Stimulated activated CD8-positive, alpha-beta memory T cell treated with anti-CD3 and anti-CD28 coated beads, Interleukin-15, amount 100 ng/mL, for 1 hour (primary cell): ENCODE measurements at regions not wholly inside any gene's neighbourhood (a gene's known extent, or its start where the extent isn't known, plus 50 kb on each side); places are given as distances from the start of the nearest gene placed in this dataset.

Experiments
- DNase-seq: peaks from one replicate; pipeline ENCODE4 v3.0.0-alpha.2; 2020; ENCODE audit warnings: low read depth

- DNase-seq = no peak
Measured at GRCh38 chr15:62745621-62746225, 296.8 kb upstream of the TPM1 start.

GRCh38 chr15:62748196-62748595 lies 294.4 kb upstream of the TPM1 start:
- DNase-seq = no peak

DNA sequence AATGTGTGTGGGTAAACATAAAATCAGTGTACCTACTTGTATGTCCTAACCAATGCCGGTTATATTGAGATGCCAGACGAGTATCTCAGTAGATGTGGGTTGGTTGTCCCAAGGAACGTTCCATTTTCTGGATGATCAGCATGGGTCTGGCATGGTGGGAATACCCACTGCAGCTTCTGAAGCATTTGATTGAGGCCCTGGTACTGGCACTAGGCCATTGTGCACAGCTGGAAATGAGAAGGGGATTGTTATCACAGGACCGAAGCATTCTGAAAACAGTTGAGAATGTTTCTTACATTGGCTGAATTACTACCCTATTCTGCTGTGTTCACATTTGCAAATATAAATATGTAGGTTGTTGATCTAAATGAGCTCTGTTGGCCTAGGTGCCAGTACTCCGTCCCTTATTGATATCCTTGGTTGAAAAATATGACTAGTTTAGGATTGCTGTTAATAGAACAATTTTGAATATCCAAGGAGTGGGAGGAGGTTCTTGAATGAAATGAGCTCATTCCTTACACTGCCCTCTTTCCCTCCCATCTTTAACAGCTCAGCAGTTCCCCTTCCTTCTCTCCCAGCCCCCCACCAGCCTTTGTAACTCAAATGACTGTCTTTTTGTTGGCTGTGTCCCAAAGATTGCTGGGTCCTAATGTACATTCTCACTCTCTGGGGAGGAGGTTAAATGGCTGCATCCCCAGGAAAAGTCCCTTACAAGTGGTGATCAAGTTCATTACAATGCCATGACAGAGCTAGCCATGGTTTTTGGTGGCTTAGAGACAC lies 293.3 kb upstream of the TPM1 start:
- no peak for DNase-seq

- DNase-seq = no peak
Measured at GRCh38 chr15:62750471-62750870, 292.1 kb upstream of the TPM1 start.

DNA sequence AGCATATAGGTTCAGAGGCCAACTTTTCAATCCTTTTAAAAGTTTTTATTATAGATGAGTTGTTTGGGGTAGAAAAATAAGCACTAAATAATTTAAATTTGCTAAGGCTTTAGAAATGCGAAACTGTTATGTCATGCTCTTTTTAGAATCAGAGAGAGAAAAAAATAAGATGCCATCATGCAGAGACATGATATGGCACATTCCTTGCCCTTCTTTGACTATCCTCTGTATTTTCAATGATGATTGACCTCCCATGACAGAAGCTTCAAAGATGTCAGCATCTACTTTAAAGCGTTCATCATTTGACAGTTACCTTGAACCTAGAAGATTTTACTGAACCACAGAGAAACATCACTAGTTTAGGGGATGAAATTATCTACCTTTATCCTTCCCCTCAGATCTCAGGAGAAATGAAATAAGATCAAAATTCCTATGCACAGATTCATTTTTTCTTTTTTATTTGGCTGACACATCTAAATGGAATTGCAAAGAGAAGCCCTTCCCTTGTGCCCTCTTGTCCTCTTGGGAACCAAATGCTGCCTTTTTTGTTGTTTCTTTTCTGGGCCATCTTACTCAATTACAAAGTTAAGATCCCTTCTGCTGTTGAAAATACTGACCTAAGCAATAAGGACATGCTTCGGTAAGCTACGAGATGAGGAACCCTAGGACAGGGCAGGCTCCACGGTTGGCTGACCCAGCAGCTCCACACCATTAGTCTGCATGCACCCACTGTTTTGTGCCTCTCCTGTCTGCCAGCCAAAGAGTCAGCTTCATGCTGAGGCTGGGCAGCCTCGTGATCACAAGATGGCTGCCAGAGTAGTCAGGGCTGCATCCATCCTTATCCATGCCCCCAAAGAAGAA lies 289.7 kb upstream of the TPM1 start:
- no peak for DNase-seq

DNA sequence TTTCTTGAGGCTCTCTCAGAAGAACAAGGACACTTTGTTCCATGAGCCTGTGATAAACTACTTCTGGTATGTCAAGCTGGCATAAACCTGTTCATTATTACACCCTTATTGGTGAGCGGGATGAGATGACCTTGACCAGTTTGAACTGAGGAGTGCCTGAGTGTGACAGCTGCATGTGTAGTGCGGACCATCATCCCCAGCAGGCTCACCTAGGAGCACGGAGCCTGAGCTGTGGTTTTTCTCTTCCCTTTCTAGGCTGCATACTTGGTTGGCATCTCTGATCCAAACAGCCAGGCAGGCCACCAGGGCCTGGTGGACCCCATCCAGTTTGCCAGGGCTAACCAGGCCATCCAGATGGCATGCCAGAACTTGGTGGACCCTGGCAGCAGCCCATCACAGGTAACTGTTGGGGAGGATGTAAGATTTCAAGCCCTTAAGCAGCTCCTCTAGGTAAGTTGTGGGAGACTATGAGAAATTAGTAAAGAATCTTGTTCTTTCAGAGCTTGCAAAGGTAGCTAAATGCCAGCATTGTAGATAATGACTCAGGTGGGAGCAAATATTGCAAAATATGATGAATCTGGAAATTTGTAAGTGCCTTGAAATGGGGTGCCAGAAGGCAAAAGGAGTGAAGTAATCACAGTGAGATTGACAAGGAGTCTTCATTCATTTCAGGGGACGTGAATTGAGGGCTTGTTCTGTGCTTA lies 288.9 kb upstream of the TPM1 start:
- DNase-seq = no peak

- no peak for DNase-seq
Measured at GRCh38 chr15:62756326-62756994, 286.1 kb upstream of the TPM1 start.

- DNase-seq = no peak
Measured at GRCh38 chr15:62756995-62757360, 285.6 kb upstream of the TPM1 start.

- no peak for DNase-seq
Measured at GRCh38 chr15:62757535-62757934, 285.0 kb upstream of the TPM1 start.

DNA sequence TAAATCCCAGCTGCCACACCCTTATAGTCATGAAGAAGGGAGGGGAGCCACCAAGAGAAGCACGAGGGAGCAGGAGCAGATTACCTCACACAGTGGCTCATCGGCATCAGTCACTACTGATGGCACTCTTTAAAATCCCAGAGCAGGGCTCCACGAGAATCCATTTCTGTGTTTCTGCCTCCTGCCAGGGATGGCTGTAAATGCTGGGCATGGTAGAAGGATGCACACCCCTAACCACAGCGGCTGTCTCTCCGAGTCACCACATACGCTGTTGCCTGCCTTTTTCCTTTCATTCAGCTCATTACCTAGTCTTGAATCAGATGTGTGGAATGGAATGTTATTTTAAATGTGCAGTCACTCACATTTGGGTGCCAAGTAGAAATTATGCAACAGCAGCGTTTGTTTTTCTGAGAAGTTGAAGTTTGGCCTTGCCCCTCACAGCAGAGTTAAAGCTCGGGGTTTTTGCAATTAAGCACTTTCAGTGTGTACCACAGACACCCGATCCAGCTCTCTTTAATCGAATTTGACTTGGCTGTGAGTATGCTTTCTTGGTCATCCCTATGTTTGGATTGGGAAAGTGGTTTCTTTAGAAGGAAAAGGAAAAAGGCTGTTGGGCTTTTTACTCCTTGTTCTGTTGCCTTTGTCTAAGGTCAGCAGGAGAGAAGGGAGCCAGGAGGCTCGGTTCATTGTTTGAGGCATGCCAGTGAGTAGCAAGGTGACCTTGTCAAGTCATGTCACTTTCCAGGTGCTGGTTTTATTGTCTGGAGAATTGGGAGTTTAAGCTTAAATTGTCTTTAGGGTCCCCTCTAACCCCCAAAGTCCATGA lies 284.2 kb upstream of the TPM1 start:
- DNase-seq = no peak

DNA sequence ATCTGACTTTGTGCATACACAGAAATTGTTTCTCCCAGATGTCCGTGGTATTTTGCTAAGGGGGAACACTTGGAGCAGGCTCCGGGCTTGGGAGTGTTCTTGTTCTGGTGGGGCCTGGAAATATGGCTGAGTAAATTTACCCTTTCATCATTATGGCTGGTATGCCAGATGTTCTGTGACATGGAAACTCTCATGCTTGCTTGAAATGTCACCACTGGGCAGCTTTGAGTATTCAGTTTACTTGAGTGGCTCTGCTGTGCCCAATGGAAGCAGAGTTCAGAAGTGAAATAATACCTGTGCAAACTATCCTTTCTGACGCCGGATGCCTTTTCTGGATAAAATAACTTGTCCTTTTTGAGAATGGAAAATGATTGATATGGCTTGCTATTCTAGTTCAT lies 283.6 kb upstream of the TPM1 start:
- no peak for DNase-seq

GRCh38 chr15:62760538-62760937 lies 282.0 kb upstream of the TPM1 start:
- DNase-seq = no peak

DNA sequence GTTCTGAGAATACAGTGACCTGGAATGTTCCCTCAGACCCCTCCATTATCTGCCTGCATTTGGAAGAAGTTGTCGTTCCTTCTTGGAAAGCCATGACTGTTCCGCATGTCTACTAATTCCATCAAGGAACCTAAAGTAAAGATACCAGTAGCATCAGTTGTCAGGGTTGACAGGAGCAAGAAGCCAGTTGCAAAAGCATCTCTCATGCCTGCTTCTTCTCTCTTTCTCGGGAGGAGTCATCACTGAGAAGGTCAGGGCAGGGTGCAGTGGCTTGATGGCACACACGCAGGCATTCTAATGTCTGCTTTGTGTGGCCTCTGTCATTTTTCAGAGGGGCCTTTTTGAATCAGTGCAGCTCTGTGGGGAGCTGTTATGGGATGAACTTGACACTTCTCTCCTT lies 276.6 kb upstream of the TPM1 start:
- DNase-seq = no peak

- DNase-seq = no peak
Measured at GRCh38 chr15:62766599-62766998, 275.9 kb upstream of the TPM1 start.

DNA sequence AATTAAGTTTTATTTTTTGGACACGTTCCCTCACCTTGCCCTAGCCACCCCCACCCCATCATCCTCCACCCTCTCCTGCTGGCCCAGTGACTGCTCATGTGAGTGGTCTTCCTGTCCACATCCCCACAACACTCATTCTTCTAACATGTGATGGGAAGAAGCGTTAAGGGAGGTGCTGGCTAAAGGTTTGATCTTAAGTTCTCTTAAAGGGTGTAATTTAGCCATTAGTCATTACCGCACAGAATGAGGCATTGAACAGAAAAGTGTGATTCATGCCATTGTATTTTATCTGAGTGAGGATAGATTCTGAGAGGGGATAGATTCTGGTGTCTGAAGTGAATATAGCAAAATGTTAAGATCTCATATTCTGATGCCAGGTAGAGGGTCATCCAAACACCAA lies 272.9 kb upstream of the TPM1 start:
- no peak for DNase-seq

GRCh38 chr15:62770111-62770660 lies 272.4 kb upstream of the TPM1 start:
- no peak for DNase-seq

DNA sequence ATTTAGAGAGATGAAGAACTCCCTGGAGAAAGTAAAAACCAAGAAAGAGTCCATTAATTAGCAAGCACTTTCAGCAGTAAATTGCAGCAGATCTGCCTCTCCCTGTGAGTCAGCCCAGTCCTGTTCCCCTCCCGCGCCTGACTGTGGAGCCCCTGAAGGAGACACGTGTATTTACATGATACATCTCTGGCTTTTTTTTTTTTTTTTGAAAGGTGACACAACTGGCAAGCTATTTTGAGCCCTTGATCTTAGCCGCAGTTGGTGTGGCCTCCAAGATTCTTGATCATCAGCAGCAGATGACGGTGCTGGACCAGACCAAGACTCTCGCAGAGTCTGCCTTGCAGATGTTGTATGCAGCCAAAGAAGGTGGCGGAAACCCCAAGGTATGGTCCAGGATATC lies 271.8 kb upstream of the TPM1 start:
- DNase-seq = no peak

GRCh38 chr15:62771234-62771633 lies 271.3 kb upstream of the TPM1 start:
- no peak for DNase-seq

DNA sequence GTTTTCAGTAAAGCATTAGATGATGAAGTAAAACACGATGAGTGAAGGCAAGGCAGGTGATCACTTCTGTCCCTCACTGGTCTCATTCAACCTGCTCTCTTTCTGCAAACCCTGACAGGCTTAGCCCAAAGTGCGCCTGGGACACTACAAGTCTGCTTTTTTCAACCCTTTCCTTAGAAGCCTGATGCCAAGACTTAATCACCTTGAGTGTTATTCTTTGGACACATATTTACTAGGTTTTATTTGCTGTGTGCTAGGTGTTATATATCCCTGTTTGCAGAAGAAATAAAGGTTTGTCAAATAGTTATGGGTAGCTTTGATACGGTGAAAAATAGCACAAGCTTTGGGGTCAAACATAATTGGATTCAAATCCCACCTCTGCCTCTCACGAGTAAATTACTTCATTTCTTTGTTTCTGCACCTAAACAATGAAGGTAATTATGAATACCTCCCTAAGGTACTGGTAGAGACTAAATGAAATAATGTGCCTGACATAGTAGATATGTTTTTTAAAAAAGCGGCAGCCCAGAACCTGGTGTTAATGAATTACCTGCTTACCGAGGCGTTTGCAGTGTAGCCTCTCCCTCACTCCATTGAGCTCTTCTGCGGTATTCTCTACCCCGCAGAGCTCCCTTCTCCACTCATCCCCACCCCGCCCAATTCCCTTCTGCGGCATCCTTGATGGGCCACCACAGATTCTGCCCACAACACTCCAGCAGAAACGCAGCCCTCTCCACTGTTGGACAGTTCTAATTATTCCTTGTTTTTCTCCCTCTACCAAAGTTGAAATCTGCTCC lies 269.0 kb upstream of the TPM1 start:
- no peak for DNase-seq

DNA sequence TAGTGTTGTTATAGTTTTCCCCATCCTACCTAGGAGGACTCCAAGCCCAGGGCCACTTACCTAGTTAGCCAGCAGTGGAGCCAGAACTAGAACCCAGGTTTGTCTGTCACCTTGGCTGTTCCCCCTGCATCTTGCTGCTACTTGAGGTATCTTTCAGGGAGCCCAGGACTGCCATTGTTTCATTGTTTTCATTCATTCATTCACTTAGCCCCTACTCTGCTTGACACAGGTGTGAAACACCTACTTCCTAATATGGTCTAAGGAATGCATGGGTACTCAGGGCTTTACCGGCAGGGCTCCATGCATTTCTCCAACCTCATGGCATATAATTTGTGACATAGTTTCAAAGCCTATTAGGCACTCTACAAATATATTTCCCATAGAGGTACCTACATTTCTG lies 266.6 kb upstream of the TPM1 start:
- DNase-seq = no peak
